ENCODE measurements at regions not wholly inside any gene's neighbourhood (a gene's known extent, or its start where the extent isn't known, plus 50 kb on each side); places are given as distances from the start of the nearest gene placed in this dataset.

GRCh38 chr11:69377029-69377952 lies 83.3 kb downstream of the MYEOV start:
- in situ Hi-C loops (cut with HindIII; ENCODE audit: low sequenced_read_pairs) = no loop called here

GRCh38 chr11:69377953-69378302 lies 84.0 kb downstream of the MYEOV start:
- in situ Hi-C loops (cut with HindIII; ENCODE audit: low sequenced_read_pairs) = no loop called here

- in situ Hi-C loops (cut with HindIII; ENCODE audit: low sequenced_read_pairs) = no loop called here
Observed at GRCh38 chr11:69378303-69379141, 84.6 kb downstream of the MYEOV start.

GRCh38 chr11:69380451-69380901 lies 86.5 kb downstream of the MYEOV start:
- in situ Hi-C loops (cut with HindIII; ENCODE audit: low sequenced_read_pairs) = no loop called here

GRCh38 chr11:69380921-69381581 lies 87.1 kb downstream of the MYEOV start:
- in situ Hi-C loops (cut with HindIII; ENCODE audit: low sequenced_read_pairs) = no loop called here

GRCh38 chr11:69381681-69382130 lies 87.8 kb downstream of the MYEOV start:
- in situ Hi-C loops (cut with HindIII; ENCODE audit: low sequenced_read_pairs) = no loop called here

GRCh38 chr11:69382131-69383128 lies 88.5 kb downstream of the MYEOV start:
- in situ Hi-C loops (cut with HindIII; ENCODE audit: low sequenced_read_pairs) = no loop called here

GRCh38 chr11:69383372-69384250 lies 89.7 kb downstream of the MYEOV start:
- in situ Hi-C loops (cut with HindIII; ENCODE audit: low sequenced_read_pairs) = no loop called here

- in situ Hi-C loops (cut with HindIII; ENCODE audit: low sequenced_read_pairs) = loop anchor here (5.0 kb wide), 2 partner anchors 38 to 72 kb away; no protein-coding TSS in a partner anchor
Observed at GRCh38 chr11:69384251-69385143, 90.5 kb downstream of the MYEOV start.

GRCh38 chr11:69385144-69385820 lies 91.3 kb downstream of the MYEOV start:
- in situ Hi-C loops (cut with HindIII; ENCODE audit: low sequenced_read_pairs) = loop anchor here (5.0 kb wide), 2 partner anchors 37 to 73 kb away; no protein-coding TSS in a partner anchor

GRCh38 chr11:69385832-69386427 lies 92.0 kb downstream of the MYEOV start:
- in situ Hi-C loops (cut with HindIII; ENCODE audit: low sequenced_read_pairs) = loop anchor here (5.0 kb wide), 2 partner anchors 36 to 74 kb away; no protein-coding TSS in a partner anchor

GRCh38 chr11:69386594-69387408 lies 92.8 kb downstream of the MYEOV start:
- in situ Hi-C loops (cut with HindIII; ENCODE audit: low sequenced_read_pairs) = loop anchor here (5.0 kb wide), 2 partner anchors 36 to 74 kb away; no protein-coding TSS in a partner anchor

GRCh38 chr11:69387409-69387885 lies 93.5 kb downstream of the MYEOV start:
- in situ Hi-C loops (cut with HindIII; ENCODE audit: low sequenced_read_pairs) = loop anchor here (5.0 kb wide), 2 partner anchors 35 to 75 kb away; no protein-coding TSS in a partner anchor

GRCh38 chr11:69388210-69388609 lies 93.3 kb upstream of the LINC01488 start:
- in situ Hi-C loops (cut with HindIII; ENCODE audit: low sequenced_read_pairs) = loop anchor here (5.0 kb wide), 2 partner anchors 34 to 76 kb away; no protein-coding TSS in a partner anchor

- in situ Hi-C loops (cut with HindIII; ENCODE audit: low sequenced_read_pairs) = loop anchor here (5.0 kb wide), 2 partner anchors 34 to 76 kb away; no protein-coding TSS in a partner anchor
Observed at GRCh38 chr11:69388661-69389060, 92.8 kb upstream of the LINC01488 start.
